ENCODE measurements at regions not wholly inside any gene's neighbourhood (a gene's known extent, or its start where the extent isn't known, plus 50 kb on each side); places are given as distances from the start of the nearest gene placed in this dataset.

DNA sequence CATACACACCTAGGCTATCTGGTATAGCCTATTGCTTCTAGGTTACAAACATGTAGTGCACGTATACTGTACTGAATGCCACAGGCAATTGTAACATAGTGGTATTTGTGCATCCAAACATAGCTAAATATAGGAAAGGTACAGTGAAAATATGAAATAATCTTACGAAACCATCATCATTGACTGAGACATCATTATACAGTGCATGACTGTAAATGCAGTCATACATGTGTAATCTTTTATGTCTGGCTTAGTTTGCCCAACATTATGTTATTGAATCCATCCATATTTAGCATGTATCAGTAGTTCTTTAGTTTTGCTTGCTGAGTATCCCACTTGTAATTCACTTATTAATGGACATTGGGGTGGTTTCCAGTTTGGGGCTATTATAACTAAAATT lies 124.9 kb downstream of the CYLD start:
- DNase-seq = no peak

DNA sequence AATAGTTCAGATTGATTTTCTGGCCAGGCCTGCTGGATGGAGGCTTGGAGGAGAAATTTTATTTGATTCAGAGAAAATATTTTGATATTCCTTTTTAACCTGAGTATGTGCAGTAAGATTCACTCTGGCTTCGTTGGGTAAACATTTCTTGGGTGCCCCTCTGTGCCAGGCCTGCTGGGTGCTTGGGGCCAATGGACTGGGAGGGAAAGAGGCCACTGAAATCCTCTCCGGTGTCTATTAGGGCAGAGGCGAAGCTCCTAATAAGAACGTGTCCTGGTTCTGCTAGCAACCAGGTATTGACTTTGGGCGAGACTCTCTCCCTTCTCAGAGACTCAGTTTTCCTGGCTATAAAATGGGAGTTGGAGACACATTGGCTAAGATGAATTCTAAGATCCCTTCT lies 122.5 kb downstream of the CYLD start:
- DNase-seq = no peak

DNA sequence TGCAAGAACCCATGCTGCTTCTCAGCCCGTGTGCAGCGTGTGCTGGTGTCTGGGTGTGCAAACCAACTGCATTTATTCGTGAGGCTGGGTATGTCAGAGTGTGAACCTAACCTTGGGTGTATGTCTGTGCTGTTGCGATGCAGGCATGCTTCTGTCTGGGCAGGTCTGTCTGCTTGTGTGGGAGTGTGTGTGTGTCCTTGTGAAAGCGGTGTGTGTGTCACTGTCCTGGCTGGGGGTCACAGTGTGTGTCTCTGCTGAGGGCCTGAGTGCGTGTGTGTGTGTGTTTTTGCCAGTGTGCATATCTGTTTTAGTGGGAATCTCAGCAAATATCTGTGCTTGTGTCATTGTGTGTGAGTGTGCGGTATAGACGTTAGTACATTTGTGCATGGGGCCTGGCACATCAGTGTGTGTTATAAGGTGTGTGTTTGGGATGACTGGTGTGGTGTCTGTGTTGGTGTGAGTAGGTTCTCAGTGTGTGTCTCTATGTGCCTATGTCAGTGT lies 121.8 kb downstream of the CYLD start:
- no peak for DNase-seq

DNA sequence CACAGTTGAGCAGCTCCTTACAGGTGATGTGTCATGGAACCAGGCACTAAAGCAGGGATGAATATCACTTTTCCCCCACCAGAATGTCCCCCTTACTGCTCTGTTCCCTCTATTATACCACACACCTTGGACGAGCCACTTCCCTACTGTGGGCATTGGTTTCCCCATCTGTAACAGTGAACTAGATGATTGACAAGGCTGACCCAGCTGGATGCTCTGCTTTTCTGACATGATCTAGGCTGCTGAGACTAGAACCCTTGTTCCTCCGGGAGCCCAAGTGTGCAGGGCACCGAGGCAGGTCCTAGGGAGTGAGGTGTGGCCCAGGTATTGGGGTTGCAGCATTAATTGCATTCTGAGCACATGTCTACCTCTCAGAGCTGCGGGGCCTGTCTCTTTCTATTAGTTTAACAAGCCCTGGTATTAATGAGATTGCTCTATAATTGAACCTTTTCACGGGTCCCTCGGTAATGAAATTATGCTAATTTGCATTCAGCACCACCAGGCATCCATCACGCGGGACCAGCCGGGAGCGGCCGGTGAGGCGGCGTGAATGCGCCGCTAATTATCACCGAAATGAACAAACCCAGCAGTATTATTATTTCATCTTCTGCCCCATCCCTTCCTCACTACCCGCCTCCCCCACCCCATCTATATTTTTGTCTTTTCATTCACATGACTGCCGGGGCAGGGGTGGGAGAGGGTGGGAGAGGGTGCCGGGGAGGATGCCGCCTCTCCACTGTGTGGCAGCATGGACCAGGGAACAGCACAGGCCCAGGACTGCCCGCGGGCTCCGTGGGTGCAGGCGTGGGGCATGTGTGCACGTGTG lies 121.1 kb downstream of the CYLD start:
- DNase-seq = no peak

DNA sequence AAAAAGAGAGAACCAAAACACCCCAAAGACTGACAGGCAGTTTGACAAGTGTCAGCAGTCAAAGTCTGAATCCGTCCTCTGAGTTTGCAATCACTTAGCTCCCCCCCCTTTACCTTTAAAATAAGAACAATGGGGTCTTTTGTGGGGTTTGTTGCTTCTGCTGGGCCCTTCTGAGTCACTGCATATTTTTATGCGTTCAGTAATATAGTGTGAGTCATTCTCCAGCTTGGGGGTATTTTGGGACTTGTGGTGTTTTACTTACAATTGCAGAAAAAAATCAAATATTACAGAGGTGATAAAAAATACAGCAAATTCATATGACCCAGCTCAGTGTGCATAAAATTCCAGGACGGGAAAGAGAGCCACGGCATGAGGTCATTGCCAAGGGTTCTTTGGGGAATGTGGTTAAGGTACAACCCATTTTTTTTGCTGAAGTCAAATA lies 120.1 kb downstream of the CYLD start:
- DNase-seq = no peak

DNA sequence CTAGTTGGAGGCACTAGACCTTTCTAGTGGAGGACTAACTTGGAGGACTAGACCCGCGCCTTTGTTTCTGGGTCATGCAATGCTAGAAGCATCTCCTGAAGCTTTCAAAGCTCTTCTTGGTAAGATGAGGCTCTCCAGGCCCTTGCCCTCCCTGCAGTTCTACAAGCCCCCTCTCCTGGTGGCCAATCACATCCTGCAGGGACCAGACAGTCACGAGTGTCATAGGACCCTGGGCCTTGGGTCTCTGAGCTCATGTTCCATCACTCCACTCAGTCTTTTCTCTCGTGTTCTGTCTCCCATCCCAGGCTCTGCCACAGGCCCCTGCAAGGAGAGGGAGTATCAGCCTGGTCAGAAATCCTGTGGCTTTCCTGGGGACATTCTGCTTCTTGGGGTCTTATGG lies 119.6 kb downstream of the CYLD start:
- DNase-seq = no peak

DNA sequence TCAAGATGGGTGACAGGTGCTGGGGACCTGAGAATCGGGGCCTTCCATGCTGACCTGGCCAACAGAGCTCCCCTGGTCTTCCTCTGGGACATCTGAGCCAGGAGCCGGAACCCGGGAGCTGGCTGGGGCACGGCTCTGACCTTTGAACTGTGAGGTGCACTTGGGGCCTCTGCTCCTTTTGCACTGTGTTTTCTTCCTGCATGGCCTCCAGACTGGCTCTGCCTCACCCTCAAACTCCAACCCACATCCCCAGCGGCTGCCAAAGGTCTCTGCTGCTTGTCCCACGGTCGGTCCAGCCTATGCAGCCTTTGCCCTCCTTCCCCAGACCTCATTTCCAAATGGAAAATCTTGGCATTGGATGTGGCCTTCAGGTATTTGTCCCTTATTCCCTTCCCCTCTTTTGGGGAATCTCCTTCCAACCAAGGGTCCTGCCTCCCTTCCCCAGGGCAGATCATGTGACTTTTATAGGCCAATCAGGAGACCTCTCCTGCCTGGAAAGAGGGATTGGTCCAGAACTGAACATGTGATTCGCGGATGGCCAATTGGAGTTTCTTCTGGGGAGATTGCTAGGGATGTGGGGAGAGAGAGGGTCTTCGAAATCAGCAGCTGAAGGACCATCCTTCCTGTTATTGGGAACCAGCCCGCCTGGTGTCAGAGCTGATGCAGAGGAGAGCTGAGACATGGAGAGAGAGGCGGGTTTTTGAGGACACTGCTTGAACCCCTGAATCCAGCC lies 117.9 kb downstream of the CYLD start:
- DNase-seq = no peak

DNA sequence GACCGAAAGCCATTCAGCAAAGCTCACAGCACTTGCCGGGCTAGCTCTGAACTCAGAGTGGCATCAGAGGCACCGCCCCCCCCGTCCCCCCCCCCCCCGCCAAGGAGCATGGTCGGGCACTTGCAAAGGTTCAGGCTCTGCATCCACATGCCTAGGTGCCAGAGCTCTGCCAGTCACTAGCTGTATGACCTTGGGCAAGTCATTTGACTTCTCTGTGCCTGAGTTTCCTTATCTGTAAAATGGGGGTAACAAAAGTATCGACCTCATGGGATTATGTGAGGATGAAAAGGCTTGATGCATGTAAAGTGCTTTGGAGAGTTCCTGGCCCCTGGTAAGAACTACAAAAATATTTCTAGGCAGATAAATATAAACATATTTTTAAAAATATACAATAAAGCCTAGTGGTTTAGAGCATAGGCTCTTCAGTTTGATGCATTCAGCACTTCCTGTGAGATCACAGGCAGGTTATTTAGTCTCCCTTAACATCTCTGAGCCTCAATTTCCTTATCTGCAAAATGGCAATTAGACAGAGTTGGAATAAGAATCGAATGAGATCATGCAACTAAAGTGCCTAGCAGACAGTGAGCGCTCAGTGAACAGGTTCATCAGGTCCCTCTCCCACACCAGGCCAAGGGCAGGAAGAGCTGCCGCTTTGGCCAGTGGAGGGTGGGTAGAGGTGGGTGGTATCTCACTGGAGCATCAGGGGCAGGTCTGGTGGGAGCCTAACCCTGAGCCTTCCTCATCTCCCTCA lies 117.2 kb downstream of the CYLD start:
- no peak for DNase-seq

DNA sequence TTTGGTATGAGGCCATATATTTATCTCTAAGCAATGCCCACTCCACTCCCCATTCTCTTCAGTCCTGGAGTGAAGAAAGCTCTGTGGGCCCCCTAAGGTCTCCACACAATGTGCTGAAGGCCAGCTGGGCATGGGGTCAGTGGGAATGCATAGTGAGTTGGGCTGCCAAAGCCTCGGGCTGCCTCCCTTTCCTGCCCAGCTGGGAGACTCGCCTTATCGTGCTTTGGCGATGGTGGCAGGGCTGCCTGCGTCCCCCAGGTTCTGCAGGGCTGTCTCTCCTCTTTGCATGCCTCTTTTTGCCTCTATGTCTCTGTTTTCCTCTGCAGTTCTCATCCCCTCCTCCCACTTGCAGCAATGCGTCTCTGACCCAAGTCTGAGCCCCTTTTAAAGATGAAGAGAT lies 116.5 kb downstream of the CYLD start:
- DNase-seq = no peak

DNA sequence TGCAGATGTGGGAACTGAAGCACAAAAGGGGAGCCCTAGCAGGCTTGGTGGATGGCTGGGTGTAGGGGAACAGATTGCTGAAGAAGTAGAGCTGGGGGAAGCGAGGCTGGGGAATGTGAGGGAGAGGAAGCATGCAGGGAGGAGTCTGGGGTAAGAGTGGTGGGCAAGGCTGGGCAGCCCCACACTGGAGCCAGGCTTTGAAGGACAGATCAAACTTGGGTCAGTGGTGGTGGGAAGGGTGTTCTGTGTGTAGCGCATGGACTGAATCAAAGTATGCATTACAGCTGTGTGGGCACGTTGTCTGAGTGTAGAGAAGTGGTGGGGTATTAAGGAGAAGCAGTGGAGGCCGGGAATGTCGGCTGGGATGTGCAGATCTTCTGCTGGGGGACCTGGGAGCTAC lies 116.0 kb downstream of the CYLD start:
- no peak for DNase-seq

DNA sequence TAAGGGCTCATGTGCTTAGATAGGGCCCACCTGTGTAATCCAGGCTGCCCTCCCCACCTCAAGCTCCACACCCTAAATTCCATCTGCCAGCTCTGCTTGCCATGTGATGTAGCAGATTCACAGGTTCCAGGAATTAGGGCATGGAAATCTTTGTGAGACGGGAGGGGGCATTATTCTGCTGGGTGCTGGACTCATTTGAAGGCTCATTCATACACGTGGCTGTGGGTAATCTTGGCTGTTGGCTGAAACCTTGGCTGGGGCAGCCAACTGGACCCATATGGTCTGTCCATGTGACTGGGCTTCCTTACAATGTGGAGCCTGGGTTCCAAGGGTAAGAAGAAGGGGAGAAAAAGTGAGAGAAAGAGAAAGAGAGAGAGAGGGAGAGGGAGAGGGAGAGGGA lies 115.1 kb downstream of the CYLD start:
- no peak for DNase-seq

DNA sequence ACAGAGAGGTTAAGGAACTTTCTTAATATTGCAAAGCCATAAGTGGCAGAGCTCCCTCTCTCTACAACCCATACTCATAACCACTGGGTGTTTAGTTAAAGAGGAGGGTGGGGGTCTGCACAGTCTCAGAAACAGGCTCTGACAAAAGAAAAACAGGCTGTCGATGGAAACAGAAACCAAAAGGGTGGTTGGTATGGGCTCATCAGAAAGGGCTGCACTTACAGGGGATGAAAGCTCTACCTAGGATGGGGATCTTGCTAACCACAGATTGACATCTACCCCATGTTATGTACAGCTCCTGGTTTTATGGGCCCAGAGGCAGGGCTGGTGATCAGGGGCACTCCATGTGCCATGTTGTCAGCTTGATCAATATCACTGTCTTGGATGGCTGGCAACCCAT lies 111.4 kb downstream of the CYLD start:
- DNase-seq = no peak
